ENCODE measurements at regions not wholly inside any gene's neighbourhood (a gene's known extent, or its start where the extent isn't known, plus 50 kb on each side); places are given as distances from the start of the nearest gene placed in this dataset.
"Not testable (repeated sequence)": the region's sequence is repeated elsewhere in the genome, so short reads cannot be mapped to it uniquely, and the experiment has no call there.

GRCh38 chr2:67103157-67103556 lies 294.0 kb upstream of the ETAA1 start:
- DNase-seq (ENCODE audit: low spot score): no peak

GRCh38 chr2:67108231-67108630 lies 288.9 kb upstream of the ETAA1 start:
- DNase-seq (ENCODE audit: low spot score): no peak

- DNase-seq (ENCODE audit: low spot score): no peak
Observed at GRCh38 chr2:67124531-67124930, 272.6 kb upstream of the ETAA1 start.

- no peak for DNase-seq (ENCODE audit: low spot score)
Observed at GRCh38 chr2:67130531-67131256, 266.4 kb upstream of the ETAA1 start.

GRCh38 chr2:67131257-67131609 lies 265.9 kb upstream of the ETAA1 start:
- no peak for DNase-seq (ENCODE audit: low spot score)

- not testable (repeated sequence) for DNase-seq (ENCODE audit: low spot score)
Observed at GRCh38 chr2:67132441-67132940, 264.6 kb upstream of the ETAA1 start.

- DNase-seq (ENCODE audit: low spot score): no peak
Observed at GRCh38 chr2:67135208-67135607, 261.9 kb upstream of the ETAA1 start.

- DNase-seq (ENCODE audit: low spot score): no peak
Observed at GRCh38 chr2:67137699-67138098, 259.4 kb upstream of the ETAA1 start.

GRCh38 chr2:67142071-67142470 lies 255.1 kb upstream of the ETAA1 start:
- no peak for DNase-seq (ENCODE audit: low spot score)

GRCh38 chr2:67142741-67143140 lies 254.4 kb upstream of the ETAA1 start:
- no peak for DNase-seq (ENCODE audit: low spot score)

- DNase-seq (ENCODE audit: low spot score): no peak
Observed at GRCh38 chr2:67145851-67146250, 251.3 kb upstream of the ETAA1 start.

GRCh38 chr2:67156796-67157195 lies 240.3 kb upstream of the ETAA1 start:
- no peak for DNase-seq (ENCODE audit: low spot score)

GRCh38 chr2:67158718-67159117 lies 238.4 kb upstream of the ETAA1 start:
- DNase-seq (ENCODE audit: low spot score): no peak

GRCh38 chr2:67159929-67160328 lies 237.2 kb upstream of the ETAA1 start:
- no peak for DNase-seq (ENCODE audit: low spot score)

- DNase-seq (ENCODE audit: low spot score): no peak
Observed at GRCh38 chr2:67164771-67165522, 232.2 kb upstream of the ETAA1 start.

GRCh38 chr2:67165523-67165990 lies 231.6 kb upstream of the ETAA1 start:
- DNase-seq (ENCODE audit: low spot score): no peak

GRCh38 chr2:67166511-67166910 lies 230.6 kb upstream of the ETAA1 start:
- not testable (repeated sequence) for DNase-seq (ENCODE audit: low spot score)

- no peak for DNase-seq (ENCODE audit: low spot score)
Observed at GRCh38 chr2:67169417-67170140, 227.6 kb upstream of the ETAA1 start.

- no peak for DNase-seq (ENCODE audit: low spot score)
Observed at GRCh38 chr2:67179526-67179925, 217.6 kb upstream of the ETAA1 start.

GRCh38 chr2:67180841-67181240 lies 216.3 kb upstream of the ETAA1 start:
- DNase-seq (ENCODE audit: low spot score): no peak

GRCh38 chr2:67182884-67183283 lies 214.2 kb upstream of the ETAA1 start:
- no peak for DNase-seq (ENCODE audit: low spot score)

- no peak for DNase-seq (ENCODE audit: low spot score)
Observed at GRCh38 chr2:67186326-67186725, 210.8 kb upstream of the ETAA1 start.

- DNase-seq (ENCODE audit: low spot score): no peak
Observed at GRCh38 chr2:67186871-67187270, 210.3 kb upstream of the ETAA1 start.
